GM19395 (cell line): ENCODE measurements at regions not wholly inside any gene's neighbourhood (a gene's known extent, or its start where the extent isn't known, plus 50 kb on each side); places are given as distances from the start of the nearest gene placed in this dataset.
A peak's percentile ranks its signal among the peaks of the same experiment; 100 is the strongest.

Source experiments
- ATAC-seq: cut with Tn5 transposase; IDR thresholded peaks from one replicate; pipeline ENCODE4 v1.9.1; 2021; ENCODE audit warnings: mild to moderate bottlenecking, moderate library complexity; ENCODE audit not compliant: unreplicated experiment

GRCh38 chr7:25496476-25497368 lies 268.4 kb upstream of the NPVF start:
- peak; percentile 83 for ATAC-seq

- no peak for ATAC-seq
Observed at GRCh38 chr7:25500393-25500921, 272.2 kb upstream of the NPVF start.

GRCh38 chr7:25503306-25503705 lies 275.0 kb upstream of the NPVF start:
- no peak for ATAC-seq

GRCh38 chr7:25512061-25512687 lies 283.9 kb upstream of the NPVF start:
- no peak for ATAC-seq

GRCh38 chr7:25515633-25516275 lies 287.5 kb upstream of the NPVF start:
- no peak for ATAC-seq

- ATAC-seq: no peak
Observed at GRCh38 chr7:25517906-25518305, 289.6 kb upstream of the NPVF start.

GRCh38 chr7:25520017-25520416 lies 291.7 kb upstream of the NPVF start:
- no peak for ATAC-seq

- no peak for ATAC-seq
Observed at GRCh38 chr7:25520516-25520915, 292.2 kb upstream of the NPVF start.

- ATAC-seq: no peak
Observed at GRCh38 chr7:25521236-25521635, 292.9 kb upstream of the NPVF start.

- no peak for ATAC-seq
Observed at GRCh38 chr7:25522727-25523126, 294.4 kb upstream of the NPVF start.

GRCh38 chr7:25527665-25528170 lies 299.4 kb upstream of the NPVF start:
- ATAC-seq: no peak

- ATAC-seq: no peak
Observed at GRCh38 chr7:25529320-25529719, 301.0 kb upstream of the NPVF start.

GRCh38 chr7:25536851-25537250 lies 308.6 kb upstream of the NPVF start:
- ATAC-seq: no peak

GRCh38 chr7:25537662-25538375 lies 309.5 kb upstream of the NPVF start:
- ATAC-seq: no peak

GRCh38 chr7:25541094-25541821 lies 313.0 kb upstream of the NPVF start:
- ATAC-seq: no peak

GRCh38 chr7:25541877-25542276 lies 313.6 kb upstream of the NPVF start:
- no peak for ATAC-seq

- no peak for ATAC-seq
Observed at GRCh38 chr7:25543210-25543609, 314.9 kb upstream of the NPVF start.

GRCh38 chr7:25543798-25544197 lies 315.5 kb upstream of the NPVF start:
- no peak for ATAC-seq

- no peak for ATAC-seq
Observed at GRCh38 chr7:25544254-25544653, 316.0 kb upstream of the NPVF start.
